GM18868 (cell line): ENCODE measurements at regions not wholly inside any gene's neighbourhood (a gene's known extent, or its start where the extent isn't known, plus 50 kb on each side); places are given as distances from the start of the nearest gene placed in this dataset.

Experiments used
- ATAC-seq: cut with Tn5 transposase; IDR thresholded peaks from one replicate; pipeline ENCODE4 v1.9.1; 2021; ENCODE audit warnings: mild to moderate bottlenecking, moderate library complexity; ENCODE audit not compliant: unreplicated experiment

DNA sequence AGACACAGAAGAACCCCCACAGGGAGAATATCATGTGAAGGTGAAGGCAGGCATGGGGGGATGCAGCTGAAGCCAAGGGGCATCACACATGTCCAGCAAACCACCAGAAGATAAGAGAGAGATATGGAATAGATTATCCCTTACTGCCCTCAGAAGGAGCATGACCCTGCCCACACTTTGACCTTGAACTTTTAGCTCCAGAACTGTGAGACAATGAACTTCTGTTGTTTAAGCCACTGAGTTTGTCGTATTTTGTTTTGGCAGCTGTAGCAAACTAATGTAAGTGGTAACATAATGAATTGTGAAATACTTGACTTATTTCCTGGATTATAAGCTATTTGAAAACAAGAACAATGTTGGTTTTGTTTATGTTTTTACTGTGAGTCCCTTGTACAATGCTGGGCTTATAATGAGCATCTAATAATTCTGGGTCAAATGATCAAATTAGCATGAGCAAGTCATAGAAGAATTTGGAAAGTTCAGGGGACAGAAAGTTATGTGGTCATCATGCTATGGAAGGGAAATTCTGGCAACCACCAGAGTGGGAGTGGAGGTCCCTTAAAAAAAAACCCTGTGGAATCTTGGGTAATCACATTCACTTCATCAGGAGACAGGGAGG, 541.0 kb upstream of the KLHL29 start:
- ATAC-seq, result no peak

DNA sequence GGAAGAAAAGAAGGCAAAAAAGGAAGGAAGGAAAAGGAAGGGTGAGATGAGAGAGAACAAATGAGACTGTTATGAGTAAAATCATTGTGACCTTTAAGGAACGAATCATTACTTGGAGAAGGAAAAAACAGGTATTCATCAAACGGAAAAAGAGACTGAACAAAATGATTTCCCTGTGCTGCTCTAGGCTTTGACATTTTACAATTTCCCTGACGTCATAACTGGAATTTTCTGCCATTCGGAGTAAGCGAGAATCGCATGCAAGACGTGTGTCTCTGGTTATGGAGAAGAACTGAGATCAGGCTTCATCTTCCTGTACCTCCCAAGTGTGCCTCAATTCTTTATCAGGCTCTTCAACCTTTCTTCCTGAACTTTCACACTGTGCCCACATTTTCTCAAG, 534.7 kb upstream of the KLHL29 start:
- no peak for ATAC-seq

DNA sequence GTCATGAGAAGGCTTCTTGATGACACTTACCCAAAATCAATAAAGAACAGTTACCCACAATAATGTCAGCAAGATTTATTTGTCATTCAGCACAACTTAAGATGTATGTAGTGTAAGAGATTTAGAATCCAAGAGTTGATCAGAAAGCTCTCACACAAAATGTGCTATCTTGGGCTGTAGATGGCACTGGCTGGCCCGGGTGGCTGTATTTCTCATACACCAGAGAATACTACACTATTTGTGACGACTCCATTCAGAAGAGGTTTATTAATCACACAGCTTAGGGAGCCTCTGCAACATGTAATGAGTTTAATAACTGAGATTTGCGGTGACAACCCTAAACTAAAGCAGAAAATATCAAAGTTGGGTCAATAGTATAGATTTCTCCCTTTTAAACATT, 530.4 kb upstream of the KLHL29 start:
- ATAC-seq, result no peak

DNA sequence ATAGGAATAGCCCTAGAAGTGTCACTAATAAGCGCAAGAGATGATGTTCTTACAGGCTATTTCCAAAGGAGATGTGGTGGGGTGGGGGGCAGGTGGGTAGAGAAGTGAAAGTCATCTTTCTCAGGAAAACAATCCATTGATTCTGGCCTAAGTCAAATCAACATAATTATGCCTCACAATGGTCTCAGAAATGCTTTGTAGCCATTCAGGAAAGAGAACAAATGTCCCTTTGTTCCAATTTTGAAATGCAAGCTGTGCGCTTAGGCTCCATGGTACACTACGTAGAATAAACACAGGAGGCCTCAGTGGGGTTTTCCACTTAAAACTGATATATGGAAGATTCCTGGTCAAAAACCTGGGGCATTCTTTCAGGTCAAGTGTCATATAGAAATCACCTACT, 529.9 kb upstream of the KLHL29 start:
- ATAC-seq, result no peak

DNA sequence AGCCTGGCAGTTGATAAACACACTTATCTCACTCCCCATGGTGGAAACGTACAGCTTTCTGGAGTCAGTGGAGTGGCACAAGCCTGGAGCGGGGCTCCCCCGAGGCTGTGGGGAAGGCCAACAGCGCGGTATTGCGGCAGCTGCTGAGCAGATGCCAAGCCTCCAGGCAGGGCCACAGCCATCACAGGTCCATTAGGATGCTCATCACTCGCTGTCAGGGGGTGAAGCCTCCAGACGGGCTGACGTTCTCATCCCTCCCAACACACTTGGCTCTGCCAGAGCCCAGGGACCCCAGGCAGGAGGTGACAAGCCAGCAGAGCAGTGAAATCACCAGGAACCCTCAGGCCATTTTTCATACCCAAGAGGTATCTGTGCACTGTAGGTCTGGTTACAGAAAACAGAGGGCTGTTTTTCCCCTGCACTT, 529.2 kb upstream of the KLHL29 start:
- ATAC-seq, result no peak

DNA sequence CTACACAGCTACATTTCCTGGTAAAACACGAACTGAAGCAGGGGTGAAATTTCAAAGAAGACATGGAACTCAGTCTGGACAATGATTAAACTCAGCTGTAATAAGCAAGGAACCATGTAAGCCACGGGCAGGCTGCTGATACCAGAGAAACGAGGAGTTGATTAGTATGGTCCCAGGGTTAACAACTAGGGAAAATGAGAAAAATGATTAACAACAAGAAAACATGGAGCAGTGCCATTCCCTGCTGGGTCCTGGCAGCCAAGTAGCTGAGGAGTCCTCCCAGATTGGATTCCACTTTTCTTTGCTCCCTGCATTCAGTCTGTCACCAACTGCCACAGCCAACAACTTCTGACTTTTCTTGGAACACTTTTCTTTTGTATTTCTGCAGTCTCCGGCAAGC, 517.0 kb upstream of the KLHL29 start:
- no peak for ATAC-seq

DNA sequence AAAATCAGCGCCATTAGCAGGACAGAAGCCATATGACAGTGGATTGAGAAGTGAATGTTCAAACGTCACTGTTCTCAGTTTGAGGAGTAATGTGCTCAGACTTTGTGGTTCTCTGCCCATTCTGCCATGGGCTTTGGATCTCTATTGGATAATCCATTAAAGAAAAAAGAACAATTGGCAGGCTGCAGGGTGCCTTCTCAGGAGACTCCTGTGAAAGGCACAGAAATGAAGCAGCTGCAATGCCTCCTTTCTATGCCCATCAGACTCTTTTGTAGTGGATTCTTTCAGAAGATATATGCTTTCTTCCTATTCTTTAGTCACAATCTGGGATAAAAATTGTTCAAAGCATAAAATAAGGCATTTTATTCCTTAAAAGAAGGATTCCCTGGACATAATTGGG, 506.9 kb upstream of the KLHL29 start:
- ATAC-seq, result no peak

DNA sequence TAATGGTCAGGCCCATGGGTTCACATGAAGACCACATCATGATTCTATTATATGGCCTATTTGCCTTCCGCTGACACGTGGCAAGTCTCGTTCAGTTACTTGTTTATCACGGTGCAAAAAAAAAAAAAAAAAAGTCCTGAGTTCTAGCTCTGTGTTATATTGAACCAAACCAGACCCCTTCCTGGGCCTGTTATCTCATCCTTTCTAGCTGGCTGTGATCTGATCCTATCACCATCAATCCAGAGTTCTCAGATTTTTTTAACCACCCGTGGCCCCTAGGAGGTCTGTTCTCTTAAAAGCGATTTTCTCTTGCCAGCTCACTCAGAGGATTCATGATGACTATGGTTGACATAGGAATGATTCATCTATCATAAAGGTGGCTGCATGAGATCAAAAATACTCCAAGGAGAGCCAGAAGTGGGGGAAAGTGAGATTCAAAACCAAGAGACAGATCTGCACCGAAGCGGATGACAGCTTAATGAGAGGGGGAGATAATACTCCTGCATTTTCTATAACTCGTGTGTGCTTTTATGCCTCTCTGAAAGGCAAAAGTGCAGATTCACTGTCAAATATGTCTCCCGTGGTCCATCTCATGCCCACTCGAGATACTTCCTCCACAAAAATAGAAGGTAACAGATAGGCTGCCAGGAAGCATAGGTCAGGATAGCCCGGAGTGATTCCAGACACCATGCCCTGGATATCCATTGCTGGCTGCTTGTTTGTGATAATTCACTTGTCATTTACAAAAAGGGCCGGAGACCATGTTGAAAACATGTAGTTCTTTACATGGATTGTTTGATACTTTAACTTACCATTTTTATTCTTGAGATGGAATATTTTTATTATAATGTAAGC, 505.7 kb upstream of the KLHL29 start:
- no peak for ATAC-seq

DNA sequence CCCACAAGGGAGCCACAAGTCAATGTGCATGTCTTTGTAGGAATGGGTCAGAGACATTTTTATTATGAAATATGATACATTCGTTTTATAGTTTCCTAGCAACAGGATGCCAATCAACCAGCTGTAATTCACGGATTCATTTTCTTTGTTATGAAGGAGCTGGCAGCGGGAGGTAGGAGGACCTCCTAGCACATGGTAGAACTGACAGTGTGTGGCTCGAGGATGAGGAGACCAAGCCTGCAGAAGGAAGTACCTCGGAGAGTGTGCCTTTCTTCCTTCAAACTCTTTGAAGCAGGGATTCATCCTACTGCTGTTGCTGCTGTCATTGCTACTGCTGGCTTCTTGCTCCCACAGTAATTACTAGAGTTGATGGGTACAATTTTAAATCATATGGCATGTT, 504.8 kb upstream of the KLHL29 start:
- no peak for ATAC-seq

DNA sequence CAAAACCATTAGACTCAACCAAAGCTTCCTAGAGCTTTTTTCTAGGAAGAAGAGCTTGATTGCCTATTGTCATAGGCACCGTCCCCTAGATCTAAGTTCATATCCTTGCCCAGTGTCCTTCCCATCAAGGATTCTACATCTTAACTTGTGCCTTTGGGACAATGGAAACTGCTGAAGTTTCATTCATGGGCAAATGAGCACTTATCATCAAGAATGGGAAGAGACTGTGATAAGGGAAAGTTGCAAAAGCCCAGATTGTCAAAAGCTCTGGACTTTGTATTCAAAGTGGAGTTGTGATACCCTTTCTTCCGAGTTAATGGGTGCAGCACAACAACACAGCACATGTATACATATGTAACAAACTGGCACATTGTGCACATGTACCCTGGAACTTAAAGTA, 503.0 kb upstream of the KLHL29 start:
- ATAC-seq, result no peak

DNA sequence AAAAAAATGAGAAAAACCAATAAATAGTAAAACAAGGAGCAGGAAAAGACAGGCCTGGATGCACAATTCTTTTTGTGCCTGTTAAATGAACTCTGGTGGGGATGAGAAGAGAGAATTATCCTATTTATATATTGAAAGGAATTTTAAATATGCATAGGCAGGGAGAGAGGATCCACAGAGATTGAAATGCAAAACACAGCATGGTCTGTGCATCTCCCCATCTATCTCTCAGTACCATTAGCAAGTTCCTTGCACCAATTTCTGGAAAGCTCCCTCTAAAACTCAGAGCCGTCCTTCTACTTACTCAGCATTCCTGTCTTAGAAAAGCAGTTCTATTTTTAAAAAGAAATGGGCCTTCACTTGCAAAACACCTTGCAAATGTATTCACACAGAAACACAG, 502.3 kb upstream of the KLHL29 start:
- no peak for ATAC-seq

DNA sequence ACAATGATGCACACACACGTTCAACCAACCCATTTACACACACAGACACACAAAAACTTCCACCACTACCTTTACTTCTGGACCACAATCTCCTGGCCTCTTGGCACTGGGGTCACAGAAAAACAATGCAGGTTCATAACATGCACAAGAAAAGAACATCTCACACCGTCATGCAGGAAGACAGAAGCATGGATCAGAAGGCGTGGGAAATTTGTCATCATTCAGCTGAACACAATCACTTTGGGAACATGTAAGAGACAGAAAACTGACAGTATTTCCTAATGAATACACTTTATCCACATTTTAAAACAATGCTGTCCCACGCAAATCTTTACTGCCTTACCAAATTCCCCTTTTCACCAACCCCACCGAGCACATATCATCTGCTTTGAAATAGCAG, 501.9 kb upstream of the KLHL29 start:
- no peak for ATAC-seq

DNA sequence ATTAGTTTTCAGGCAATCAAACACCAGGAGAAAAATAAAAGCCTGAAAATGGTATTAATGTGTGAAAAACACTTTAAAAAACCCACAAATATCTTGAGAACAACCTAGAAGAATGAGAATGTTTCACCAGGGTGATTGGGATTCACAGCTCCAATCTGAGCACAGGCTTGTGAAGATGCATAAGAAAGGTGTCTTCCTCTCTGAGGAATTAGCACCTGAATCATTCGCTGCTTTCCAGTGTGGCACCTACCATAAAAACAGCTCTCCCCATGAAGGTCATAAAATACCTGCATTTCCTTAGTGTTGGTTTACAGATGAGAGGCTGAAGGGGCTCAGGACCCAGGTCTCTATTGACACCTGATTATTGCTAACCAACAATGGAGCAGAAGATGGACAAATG, 499.7 kb upstream of the KLHL29 start:
- ATAC-seq, result no peak

DNA sequence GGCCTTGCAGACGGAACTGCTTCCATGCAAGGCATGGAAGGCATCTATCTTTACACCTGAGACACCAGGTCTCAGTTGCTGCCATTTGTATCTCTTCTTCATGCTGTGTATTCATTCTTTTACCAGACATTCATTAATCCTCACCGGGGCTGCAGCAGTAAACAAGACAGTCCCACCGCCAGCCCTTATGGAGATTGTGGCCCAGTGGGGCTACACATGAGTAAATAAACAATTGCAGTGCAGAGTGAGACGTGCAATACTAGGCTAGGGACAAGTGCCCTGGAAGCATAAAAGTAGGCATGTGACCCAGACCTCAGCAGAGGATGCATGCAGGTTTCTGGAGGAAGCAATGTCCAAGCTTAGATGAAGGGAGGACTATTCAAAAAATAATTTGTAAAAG, 497.6 kb upstream of the KLHL29 start:
- no peak for ATAC-seq

DNA sequence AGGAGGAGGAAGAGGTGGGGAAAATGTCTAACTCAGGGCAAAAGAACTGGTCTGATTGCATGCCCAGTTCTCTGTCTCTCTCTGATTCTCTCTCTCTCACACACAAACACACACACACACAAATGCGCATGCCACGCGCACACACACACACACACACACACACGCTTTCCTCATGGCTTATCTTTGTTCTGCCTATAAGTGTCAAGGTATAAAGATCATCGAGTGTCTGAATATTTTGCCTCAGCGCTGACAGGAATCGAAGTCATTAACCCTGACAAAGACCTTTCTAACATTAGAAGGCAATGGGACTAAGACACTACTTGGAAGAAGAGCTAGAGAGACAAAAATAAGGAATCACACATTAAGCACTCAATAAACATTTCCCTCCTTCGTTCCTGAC, 497.1 kb upstream of the KLHL29 start:
- no peak for ATAC-seq

DNA sequence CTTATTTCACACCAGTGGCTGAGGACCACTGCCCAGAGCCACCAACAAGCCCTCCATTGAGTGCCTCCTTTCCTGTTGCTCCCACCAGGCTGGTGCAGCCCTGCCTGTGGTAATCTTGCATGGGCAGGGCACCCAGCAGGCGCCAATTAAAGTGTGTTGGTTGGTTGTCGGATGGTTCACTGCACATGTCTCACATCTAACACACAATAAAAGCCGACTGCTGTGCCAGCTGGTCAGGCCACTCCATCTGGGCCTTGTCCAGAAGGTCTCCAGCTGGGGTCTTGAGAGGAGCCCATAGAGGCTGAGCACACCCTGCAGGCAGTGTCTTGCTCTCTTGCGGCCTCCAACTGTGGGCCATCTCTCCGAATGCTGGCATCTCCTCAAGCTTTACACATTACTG, 494.8 kb upstream of the KLHL29 start:
- no peak for ATAC-seq

DNA sequence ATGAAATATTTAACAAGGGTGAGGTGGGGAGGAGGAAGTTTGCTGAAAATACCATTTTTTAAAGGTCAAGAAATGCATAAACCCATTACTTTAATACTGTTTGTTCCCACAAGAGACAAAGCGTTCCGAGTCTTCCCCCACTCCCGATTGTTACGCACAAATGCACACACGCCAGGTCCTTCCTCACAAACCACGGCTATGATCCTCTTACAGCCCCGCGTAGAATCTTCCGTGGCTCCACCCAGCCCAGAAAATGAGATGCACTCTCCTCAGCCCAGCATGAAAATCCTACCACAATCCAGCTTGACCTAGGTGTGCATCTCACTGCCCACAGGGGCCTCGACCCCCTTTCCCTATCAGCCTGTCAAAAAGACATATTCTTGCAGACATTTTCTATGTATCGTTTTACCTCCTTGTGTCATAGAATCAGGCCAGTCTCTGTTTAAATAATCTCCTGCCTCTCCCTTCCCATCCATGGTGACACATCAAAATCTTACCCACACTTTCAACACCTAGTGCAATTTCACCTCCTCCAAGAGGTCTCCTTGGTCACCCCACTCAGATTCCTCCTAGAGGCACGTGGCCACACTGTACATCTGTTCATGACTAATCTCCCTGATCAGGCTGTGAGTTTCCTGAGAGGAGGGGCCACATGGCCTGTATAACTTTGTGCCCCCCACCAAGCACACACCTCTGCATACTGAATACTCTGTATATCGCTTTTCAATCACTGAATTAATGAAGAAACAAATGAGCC, 491.0 kb upstream of the KLHL29 start:
- ATAC-seq, result no peak

DNA sequence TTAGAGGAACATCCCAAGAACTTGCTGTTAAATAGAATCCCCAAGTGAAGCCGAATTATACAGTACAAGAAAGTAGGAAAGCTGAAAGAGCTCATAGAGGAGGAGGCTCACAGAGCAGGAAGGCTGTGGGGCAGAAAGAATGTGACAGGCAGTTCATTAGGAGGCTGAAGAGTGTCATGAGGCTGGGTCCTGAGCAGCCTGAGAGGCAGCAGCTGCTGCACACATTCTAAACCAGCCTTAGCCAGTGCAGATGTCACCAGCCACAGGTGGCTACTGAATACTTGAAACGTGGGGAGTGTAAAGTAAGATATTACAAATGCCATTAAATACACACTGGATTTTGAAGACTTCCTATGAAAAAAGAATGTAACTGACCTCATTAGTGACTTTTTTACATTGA, 490.2 kb upstream of the KLHL29 start:
- ATAC-seq, result no peak

DNA sequence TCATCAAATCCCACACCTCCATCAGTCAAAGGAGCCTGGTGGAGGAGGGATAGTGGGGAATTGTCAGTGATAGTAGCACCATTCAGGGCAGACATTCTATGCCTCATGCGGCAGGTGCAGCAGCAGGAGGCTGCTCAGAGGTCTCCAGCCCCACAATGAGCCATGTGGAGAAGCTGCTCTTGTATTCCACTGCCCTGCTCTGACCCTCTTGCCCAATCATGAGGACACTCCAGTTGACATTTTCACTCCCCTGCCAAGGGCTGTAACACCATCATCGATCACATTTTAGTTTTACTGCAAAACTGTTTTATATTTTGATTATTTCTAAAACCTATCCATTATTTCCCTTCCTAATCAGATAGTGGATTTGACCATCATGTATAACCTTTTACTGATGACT, 487.6 kb upstream of the KLHL29 start:
- ATAC-seq, result no peak

DNA sequence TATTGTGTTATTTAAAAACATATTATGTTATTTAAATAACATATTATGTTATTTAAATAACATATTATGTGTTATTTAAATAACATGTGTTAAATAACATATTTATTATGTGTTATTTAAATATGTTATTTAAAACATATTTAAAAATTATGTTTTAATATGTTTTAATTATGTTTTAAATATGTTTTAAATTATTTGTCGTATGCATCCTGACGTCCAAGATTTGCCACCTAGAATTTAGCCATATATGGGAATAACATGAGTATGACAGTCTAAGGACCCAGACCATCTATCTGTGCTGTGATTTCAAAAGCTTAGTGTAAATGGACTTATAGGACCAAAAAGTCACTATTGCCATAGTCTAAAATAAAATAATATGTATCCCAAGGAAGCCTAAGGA, 484.3 kb upstream of the KLHL29 start:
- ATAC-seq, result no peak

DNA sequence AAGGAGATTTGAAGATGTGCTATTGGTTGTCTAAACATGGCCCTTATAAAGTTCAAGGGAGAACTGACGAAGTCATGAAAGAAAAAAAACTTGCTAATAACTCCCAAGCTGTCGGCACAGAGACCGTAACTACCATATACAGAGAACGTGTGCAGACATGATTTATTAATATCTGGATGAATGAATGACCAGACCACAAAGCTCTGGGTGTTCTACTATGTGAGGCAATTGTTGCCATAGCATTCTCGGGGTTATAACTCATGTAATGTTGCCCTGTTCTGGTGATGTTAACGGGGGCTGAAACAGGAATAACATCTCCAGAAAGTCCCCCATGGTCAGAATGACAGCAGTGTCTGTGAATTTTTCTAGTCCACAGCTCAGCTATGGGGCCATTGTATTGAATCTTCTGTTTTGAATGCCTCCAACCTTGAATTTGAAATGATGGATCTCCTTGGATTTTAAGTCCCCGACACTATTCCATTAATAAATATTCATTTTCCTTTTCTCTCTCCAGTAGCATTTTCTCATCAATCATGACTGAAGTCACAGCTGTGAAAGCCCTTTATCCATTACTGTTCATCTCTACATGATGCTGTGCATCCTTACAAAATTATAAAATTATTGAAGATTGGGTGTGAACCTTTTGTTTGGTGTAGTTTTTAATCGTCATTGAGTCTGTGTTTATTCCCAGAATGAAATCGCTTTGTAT, 483.4 kb upstream of the KLHL29 start:
- ATAC-seq, result no peak
